Panc1 (cell line): ENCODE measurements at regions not wholly inside any gene's neighbourhood (a gene's known extent, or its start where the extent isn't known, plus 50 kb on each side); places are given as distances from the start of the nearest gene placed in this dataset.

Source experiments
- ATAC-seq: fragments of 200-7000 bp; cut with Tn5 transposase; 2 replicates; pipeline ENCODE4 v1.9.1; 2020; ENCODE audit warnings: mild to moderate bottlenecking, moderate library complexity
- BruUV-seq: library from RNA; stranded (reverse); fragments of 400-500 nt; replicated peaks from 2 replicates; lab custom pipeline; 2021; lab: Mats Ljungman, UMichigan
- CTCF ChIA-PET: fragments of 300-600 bp; sonication (Branson Sonifier 250); formaldehyde crosslinking; loops from one replicate; lab custom pipeline; 2022; ENCODE audit warnings: antibody characterized with exemption; lab: Charles Lee
- POLR2A ChIA-PET: fragments of 300-600 bp; sonication (Branson Sonifier 250); formaldehyde crosslinking; loops from one replicate; lab custom pipeline; 2022; ENCODE audit warnings: antibody characterized with exemption; lab: Charles Lee
- DNase-seq: peaks from one replicate; pipeline ENCODE4 v3.0.0-alpha.2; 2010; ENCODE audit warnings: low read depth, low spot score
- H3K27ac ChIP-seq: 2 replicates; pipeline ENCODE4 v1.5.1; 2011; ENCODE audit warnings: mild to moderate bottlenecking, low read length, inconsistent platforms
- H3K27me3 ChIP-seq: fragments of 200-500 bp; sonication (Bioruptor generic); 2 replicates; pipeline ENCODE4 v1.6.0; 2014; ENCODE audit warnings: low read length, inconsistent platforms; ENCODE audit not compliant: control insufficient read depth, insufficient read depth
- H3K36me3 ChIP-seq: fragments of 200-500 bp; sonication (Bioruptor generic); 2 replicates; pipeline ENCODE4 v1.5.1; 2014; ENCODE audit warnings: inconsistent platforms, mild to moderate bottlenecking, low read length, moderate library complexity; ENCODE audit not compliant: control insufficient read depth, insufficient read depth
- H3K4me1 ChIP-seq: 2 replicates; pipeline ENCODE4 v1.5.1; 2011; ENCODE audit warnings: inconsistent platforms, mild to moderate bottlenecking, low read length, moderate library complexity; ENCODE audit not compliant: control insufficient read depth, insufficient read depth
- H3K4me3 ChIP-seq, 2 experiments: 2 replicates each; pipeline ENCODE4 v1.5.1; 2011 to 2012; ENCODE audit warnings: low read depth in 2 of 2, low read length in 2 of 2, mild to moderate bottlenecking in 2 of 2, inconsistent platforms in 1 of 2, moderate library complexity in 1 of 2
- H3K9me3 ChIP-seq: fragments of 200-500 bp; sonication (Bioruptor generic); 2 replicates; pipeline ENCODE4 v1.5.1; 2014; ENCODE audit warnings: low read depth, mild to moderate bottlenecking, inconsistent platforms, low read length, moderate library complexity; ENCODE audit not compliant: control insufficient read depth, insufficient read depth
- POLR2AphosphoS5 ChIP-seq: IDR thresholded peaks from 2 replicates; pipeline ENCODE4 v1.6.1; 2012; ENCODE audit warnings: mild to moderate bottlenecking, low read depth, low read length, moderate library complexity
- REST ChIP-seq, 2 experiments: IDR thresholded peaks; 2 replicates each; pipeline ENCODE4 v1.6.1; 2011 to 2012; ENCODE audit warnings: low read depth in 2 of 2, control low read depth in 1 of 2, low read length in 1 of 2, mild to moderate bottlenecking in 1 of 2, moderate library complexity in 1 of 2; ENCODE audit not compliant: insufficient read depth in 1 of 2
- SIN3A ChIP-seq: IDR thresholded peaks from 2 replicates; pipeline ENCODE4 v1.6.1; 2012; ENCODE audit warnings: low read depth, mild to moderate bottlenecking, low read length, moderate library complexity, borderline replicate concordance; ENCODE audit not compliant: insufficient read depth
- TCF7L2 ChIP-seq: IDR thresholded peaks from 2 replicates; pipeline ENCODE4 v1.6.1; 2011; ENCODE audit warnings: mild to moderate bottlenecking, low read depth, low read length, inconsistent platforms
- in situ Hi-C: cut with HindIII; loops from 2 replicates; pipeline ENCODE4 v1.10.0; 2016; ENCODE audit warnings: low sequenced_read_pairs, low pct_unique_long_range_greater_than_20kb
- intact Hi-C: fragments of 100-400 bp; cut with micrococcal nuclease; formaldehyde crosslinking; loops from one replicate; pipeline ENCODE4 v1.10.0; 2022; ENCODE audit not compliant: unreplicated experiment
- TF ChIP-seq, protein P1 (sequence below): fragments of 450-650 bp; IDR thresholded peaks from 2 replicates; pipeline ENCODE4 v1.5.1; 2017; ENCODE audit warnings: mild to moderate bottlenecking

DNA sequence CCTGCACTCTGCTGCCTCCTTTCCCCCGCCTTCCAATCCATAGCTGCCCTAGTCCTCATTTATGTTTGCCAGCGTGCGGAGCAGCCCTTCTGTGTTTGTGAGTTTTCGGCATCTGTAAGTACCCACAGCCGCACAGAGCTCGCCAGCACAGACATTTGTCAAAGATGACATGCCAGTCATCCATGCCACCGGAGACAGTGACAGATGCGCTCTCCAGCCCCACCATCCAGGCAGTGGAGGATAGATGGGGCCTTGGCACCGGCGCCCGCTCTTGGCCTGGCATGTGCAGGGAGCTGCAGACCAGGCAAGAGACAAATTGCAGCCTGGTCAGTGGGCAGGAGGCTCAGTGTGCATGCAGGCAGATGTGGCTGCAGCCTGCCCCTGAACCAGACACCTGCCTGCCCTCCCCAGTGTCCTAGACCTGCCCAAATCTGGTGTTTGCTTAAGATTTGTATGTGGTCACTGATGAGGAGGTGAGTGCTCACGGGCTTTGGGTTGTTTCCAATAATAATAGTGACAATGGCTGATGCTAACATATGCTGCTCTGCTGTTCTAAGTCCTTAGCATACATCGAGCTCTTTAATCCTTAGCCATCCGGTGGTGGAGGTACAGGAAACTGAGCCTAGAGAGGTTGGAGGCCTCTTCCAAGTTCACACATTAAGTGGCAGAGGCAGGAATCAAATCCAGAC is 78.1 kb downstream of the UNC5CL start:
- Histone ChIP-seq H3K36me3 (no peaks in the 10 kb centered on the region), H3K27ac (peak overlapping the region; percentile 82), H3K9me3 (no peaks in the 10 kb centered on the region), H3K4me1 (peaks cover 23% of the 10 kb centered on the region), H3K4me3 (no peak overlapping the region), H3K27me3 (no peaks in the 10 kb centered on the region)
- in situ Hi-C loops, result no loop called here
- POLR2A ChIA-PET, result no interaction called here
- ATAC-seq (peak; percentile 42), DNase-seq (no peak)
- intact Hi-C loops, result no loop called here
- no TSS peak for BruUV-seq
- CTCF ChIA-PET, result no interaction called here
- TF ChIP-seq REST (IDR thresholded peaks at IDR 0.05; ENCODE audit: insufficient read depth in 1 of 2, low read depth in 2 of 2, low read length in 1 of 2) (no peak), TCF7L2 (no peak), POLR2AphosphoS5 (no peak), SIN3A (no peak)
- TF ChIP-seq, protein P1, sequence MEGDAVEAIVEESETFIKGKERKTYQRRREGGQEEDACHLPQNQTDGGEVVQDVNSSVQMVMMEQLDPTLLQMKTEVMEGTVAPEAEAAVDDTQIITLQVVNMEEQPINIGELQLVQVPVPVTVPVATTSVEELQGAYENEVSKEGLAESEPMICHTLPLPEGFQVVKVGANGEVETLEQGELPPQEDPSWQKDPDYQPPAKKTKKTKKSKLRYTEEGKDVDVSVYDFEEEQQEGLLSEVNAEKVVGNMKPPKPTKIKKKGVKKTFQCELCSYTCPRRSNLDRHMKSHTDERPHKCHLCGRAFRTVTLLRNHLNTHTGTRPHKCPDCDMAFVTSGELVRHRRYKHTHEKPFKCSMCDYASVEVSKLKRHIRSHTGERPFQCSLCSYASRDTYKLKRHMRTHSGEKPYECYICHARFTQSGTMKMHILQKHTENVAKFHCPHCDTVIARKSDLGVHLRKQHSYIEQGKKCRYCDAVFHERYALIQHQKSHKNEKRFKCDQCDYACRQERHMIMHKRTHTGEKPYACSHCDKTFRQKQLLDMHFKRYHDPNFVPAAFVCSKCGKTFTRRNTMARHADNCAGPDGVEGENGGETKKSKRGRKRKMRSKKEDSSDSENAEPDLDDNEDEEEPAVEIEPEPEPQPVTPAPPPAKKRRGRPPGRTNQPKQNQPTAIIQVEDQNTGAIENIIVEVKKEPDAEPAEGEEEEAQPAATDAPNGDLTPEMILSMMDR, result no peak

- POLR2A ChIA-PET, result no interaction called here
- Histone ChIP-seq H3K4me1 (peaks cover 23% of the 10 kb centered on the region), H3K27me3 (no peaks in the 10 kb centered on the region), H3K36me3 (no peaks in the 10 kb centered on the region), H3K4me3 (no peak overlapping the region), H3K27ac (peak overlapping the region; percentile 82), H3K9me3 (no peaks in the 10 kb centered on the region)
- CTCF ChIA-PET, result no interaction called here
- BruUV-seq, result no TSS peak
- TF ChIP-seq TCF7L2 (no peak), POLR2AphosphoS5 (no peak), REST (IDR thresholded peaks at IDR 0.05; ENCODE audit: insufficient read depth in 1 of 2, low read depth in 2 of 2, low read length in 1 of 2) (no peak), SIN3A (no peak)
- TF ChIP-seq, protein P1, result no peak
- DNase-seq (no peak), ATAC-seq (no peak)
- intact Hi-C loops, result no loop called here
- in situ Hi-C loops, result no loop called here
Observed at GRCh38 chr6:40959781-40960327, 79.2 kb downstream of the UNC5CL start.
